Thoracic aorta (tissue), 2 donors: ENCODE measurements at regions not wholly inside any gene's neighbourhood (a gene's known extent, or its start where the extent isn't known, plus 50 kb on each side); places are given as distances from the start of the nearest gene placed in this dataset.

Experiments
- ATAC-seq: fragments of 150-250 bp; one replicate; pipeline ENCODE4 v1.8.0; 2017; ENCODE audit warnings: low read depth; ENCODE audit not compliant: insufficient number of reproducible peaks, low FRiP score
- DNase-seq: peaks from one replicate; pipeline ENCODE4 v3.0.0-alpha.2; 2020; ENCODE audit warnings: low spot score
- H3K27ac ChIP-seq, 2 donors: fragments of 200-600 bp; sonication (generic); 1 replicate in 1 of 2; 2 replicates in 1 of 2; pipeline ENCODE4 v1.5.1; 2016; ENCODE audit warnings: mild to moderate bottlenecking in 2 of 2, moderate library complexity in 2 of 2
- H3K27me3 ChIP-seq: fragments of 200-600 bp; sonication (generic); replicated peaks from 2 replicates; pipeline ENCODE4 v1.6.0; 2016; ENCODE audit warnings: mild to moderate bottlenecking; ENCODE audit not compliant: insufficient read depth
- H3K36me3 ChIP-seq: fragments of 200-600 bp; sonication (generic); one replicate; pipeline ENCODE4 v1.5.1; 2016
- H3K4me1 ChIP-seq, 2 donors: fragments of 200-600 bp; sonication (generic); 1 replicate in 1 of 2; 2 replicates in 1 of 2; pipeline versions ENCODE4 v1.5.1 to v1.6.0; 2016; ENCODE audit warnings: low read depth in 2 of 2, mild to moderate bottlenecking in 1 of 2; ENCODE audit not compliant: control insufficient read depth in 1 of 2
- H3K4me3 ChIP-seq: fragments of 200-600 bp; sonication (generic); 2 replicates; pipeline ENCODE4 v1.5.1; 2016; ENCODE audit warnings: mild to moderate bottlenecking
- H3K9me3 ChIP-seq: fragments of 200-600 bp; sonication (generic); 2 replicates; pipeline ENCODE4 v1.5.1; 2016
- CTCF ChIP-seq: fragments of 200-600 bp; sonication (generic); IDR thresholded peaks from one replicate; pipeline ENCODE4 v1.5.1; 2019; ENCODE audit warnings: antibody characterized with exemption

GRCh38 chr2:225995796-225996461 lies 596.4 kb downstream of the NYAP2 start:
- Histone ChIP-seq H3K4me3 (no peak overlapping the region), H3K27me3 (no peaks in the 10 kb centered on the region), H3K9me3 (no peaks in the 10 kb centered on the region), H3K27ac (no peak overlapping the region), H3K36me3 (no peaks in the 10 kb centered on the region), H3K4me1 (no peaks in the 10 kb centered on the region)
- no peak for TF ChIP-seq CTCF
- no peak for ATAC-seq
- DNase-seq: no peak

GRCh38 chr2:225994748-225995405 lies 595.4 kb downstream of the NYAP2 start:
- no peak for ATAC-seq
- Histone ChIP-seq H3K27ac (no peak overlapping the region), H3K36me3 (no peaks in the 10 kb centered on the region), H3K9me3 (no peaks in the 10 kb centered on the region), H3K4me1 (no peaks in the 10 kb centered on the region), H3K27me3 (no peaks in the 10 kb centered on the region), H3K4me3 (no peak overlapping the region)
- TF ChIP-seq CTCF: no peak
- no peak for DNase-seq

- DNase-seq: no peak
- no peak for ATAC-seq
Measured at GRCh38 chr2:225993430-225993829, 593.9 kb downstream of the NYAP2 start.

GRCh38 chr2:225989809-225990208 lies 590.3 kb downstream of the NYAP2 start:
- no peak for TF ChIP-seq CTCF
- Histone ChIP-seq H3K36me3 (no peaks in the 10 kb centered on the region), H3K9me3 (no peaks in the 10 kb centered on the region), H3K27ac (no peak overlapping the region), H3K27me3 (no peaks in the 10 kb centered on the region), H3K4me1 (no peaks in the 10 kb centered on the region), H3K4me3 (no peak overlapping the region)
- ATAC-seq (no peak), DNase-seq (no peak)

More at GRCh38 chr2:225993430-225993829, 593.9 kb downstream of the NYAP2 start:
- TF ChIP-seq CTCF: no peak
- Histone ChIP-seq H3K4me1 (no peaks in the 10 kb centered on the region), H3K36me3 (no peaks in the 10 kb centered on the region), H3K27me3 (no peaks in the 10 kb centered on the region), H3K9me3 (no peaks in the 10 kb centered on the region), H3K4me3 (no peak overlapping the region), H3K27ac (no peak overlapping the region)

- TF ChIP-seq CTCF: no peak
- no peaks in the 10 kb centered on the region for H3K9me3 ChIP-seq
- no peaks in the 10 kb centered on the region for H3K4me1 ChIP-seq
- ATAC-seq (no peak), DNase-seq (no peak)
- H3K36me3 ChIP-seq: no peaks in the 10 kb centered on the region
- H3K27ac ChIP-seq: no peak overlapping the region
- no peak overlapping the region for H3K4me3 ChIP-seq
- H3K27me3 ChIP-seq: no peaks in the 10 kb centered on the region
Measured at GRCh38 chr2:225980372-225980771, 580.9 kb downstream of the NYAP2 start.
